Fibroblast of the aortic adventitia (primary cell): ENCODE measurements at regions not wholly inside any gene's neighbourhood (a gene's known extent, or its start where the extent isn't known, plus 50 kb on each side); places are given as distances from the start of the nearest gene placed in this dataset.

Experiments
- DNase-seq: peaks from one replicate; pipeline ENCODE4 v3.0.0-alpha.2; 2010; ENCODE audit warnings: low read depth
- H3K4me3 ChIP-seq: 2 replicates; pipeline ENCODE4 v1.5.1; 2011; ENCODE audit warnings: low read depth, mild to moderate bottlenecking, control low read depth, low read length, moderate library complexity
- TF ChIP-seq, protein P1 (sequence below): IDR thresholded peaks from 2 replicates; pipeline ENCODE4 v1.5.1; 2011; ENCODE audit warnings: mild to moderate bottlenecking, low read length, control low read depth, inconsistent platforms; ENCODE audit not compliant: insufficient read depth

DNA sequence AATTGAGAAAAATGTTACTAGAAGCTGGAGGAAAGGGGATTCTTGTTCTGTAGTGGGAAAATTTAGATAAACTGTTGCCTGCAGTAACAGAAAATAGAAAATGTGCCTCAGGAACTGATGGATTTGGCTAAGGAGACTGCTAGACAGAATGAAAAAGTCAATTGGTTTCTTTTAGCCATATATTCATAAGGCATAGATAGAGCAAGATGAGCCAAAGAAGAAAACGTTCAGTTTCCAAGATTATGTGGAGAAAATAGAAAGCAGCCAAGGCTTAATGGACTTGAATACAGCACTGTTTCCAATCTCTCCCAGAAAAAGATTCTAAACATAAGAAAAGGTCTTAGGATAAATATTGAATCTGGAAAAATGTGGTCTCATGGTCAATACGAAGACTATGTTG, 115.1 kb upstream of the TCF21 start:
- no peak overlapping the region for H3K4me3 ChIP-seq
- DNase-seq, result no peak
- TF ChIP-seq, protein P1, sequence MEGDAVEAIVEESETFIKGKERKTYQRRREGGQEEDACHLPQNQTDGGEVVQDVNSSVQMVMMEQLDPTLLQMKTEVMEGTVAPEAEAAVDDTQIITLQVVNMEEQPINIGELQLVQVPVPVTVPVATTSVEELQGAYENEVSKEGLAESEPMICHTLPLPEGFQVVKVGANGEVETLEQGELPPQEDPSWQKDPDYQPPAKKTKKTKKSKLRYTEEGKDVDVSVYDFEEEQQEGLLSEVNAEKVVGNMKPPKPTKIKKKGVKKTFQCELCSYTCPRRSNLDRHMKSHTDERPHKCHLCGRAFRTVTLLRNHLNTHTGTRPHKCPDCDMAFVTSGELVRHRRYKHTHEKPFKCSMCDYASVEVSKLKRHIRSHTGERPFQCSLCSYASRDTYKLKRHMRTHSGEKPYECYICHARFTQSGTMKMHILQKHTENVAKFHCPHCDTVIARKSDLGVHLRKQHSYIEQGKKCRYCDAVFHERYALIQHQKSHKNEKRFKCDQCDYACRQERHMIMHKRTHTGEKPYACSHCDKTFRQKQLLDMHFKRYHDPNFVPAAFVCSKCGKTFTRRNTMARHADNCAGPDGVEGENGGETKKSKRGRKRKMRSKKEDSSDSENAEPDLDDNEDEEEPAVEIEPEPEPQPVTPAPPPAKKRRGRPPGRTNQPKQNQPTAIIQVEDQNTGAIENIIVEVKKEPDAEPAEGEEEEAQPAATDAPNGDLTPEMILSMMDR, result no peak

DNA sequence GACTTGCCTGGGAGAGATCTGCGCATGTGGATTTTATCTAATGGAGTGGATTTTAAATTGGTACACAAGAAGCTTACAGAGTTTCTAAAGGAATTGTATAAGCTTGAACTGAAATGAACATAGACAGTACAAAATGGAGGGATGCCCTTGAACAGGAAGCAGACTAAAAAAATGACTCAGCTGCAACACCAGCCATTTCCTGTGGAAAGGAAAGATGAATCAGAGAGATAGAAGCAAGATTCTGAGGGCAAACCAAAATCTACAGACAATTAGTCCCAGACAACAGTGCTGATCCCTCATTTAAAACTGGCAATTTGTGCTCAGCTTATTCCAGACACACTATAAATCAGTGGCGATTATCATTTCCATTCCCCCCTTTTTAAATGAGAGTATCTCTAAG, 114.6 kb upstream of the TCF21 start:
- no peak overlapping the region for H3K4me3 ChIP-seq
- DNase-seq, result peak; percentile 58
- TF ChIP-seq, protein P1, result no peak

DNA sequence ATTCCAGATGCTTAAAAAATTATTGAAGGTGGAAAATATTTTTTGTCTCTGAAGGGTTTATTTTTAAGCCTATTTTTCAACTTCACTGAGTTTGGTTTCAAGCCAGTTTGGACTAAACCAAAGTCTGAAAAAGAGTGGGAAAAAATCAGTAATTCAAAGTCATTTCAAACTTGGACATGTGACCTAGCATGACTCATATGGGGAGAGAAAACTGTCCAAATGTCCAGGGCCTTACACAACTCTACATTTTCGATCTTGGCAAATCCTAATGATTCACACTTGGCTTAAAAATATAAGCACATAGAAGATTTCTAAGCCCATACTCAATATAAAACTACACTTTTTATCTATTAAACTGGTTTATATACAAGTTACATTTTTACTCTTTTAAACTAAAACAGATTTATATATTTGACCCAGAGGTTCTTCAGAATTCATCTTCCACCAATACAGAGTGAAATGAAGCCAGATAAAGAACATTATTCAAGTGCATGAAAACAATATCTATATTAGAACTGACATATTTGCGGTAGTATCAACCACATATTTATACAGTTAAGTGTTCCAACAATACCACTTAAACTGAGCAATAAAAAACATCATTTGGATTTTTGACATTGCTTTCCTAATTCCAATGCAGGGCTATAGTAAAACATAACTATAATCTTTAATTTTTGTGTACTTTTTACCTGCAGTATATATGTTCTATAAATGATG, 110.3 kb upstream of the TCF21 start:
- peak; percentile 99 for DNase-seq
- TF ChIP-seq, protein P1, result no peak

DNA sequence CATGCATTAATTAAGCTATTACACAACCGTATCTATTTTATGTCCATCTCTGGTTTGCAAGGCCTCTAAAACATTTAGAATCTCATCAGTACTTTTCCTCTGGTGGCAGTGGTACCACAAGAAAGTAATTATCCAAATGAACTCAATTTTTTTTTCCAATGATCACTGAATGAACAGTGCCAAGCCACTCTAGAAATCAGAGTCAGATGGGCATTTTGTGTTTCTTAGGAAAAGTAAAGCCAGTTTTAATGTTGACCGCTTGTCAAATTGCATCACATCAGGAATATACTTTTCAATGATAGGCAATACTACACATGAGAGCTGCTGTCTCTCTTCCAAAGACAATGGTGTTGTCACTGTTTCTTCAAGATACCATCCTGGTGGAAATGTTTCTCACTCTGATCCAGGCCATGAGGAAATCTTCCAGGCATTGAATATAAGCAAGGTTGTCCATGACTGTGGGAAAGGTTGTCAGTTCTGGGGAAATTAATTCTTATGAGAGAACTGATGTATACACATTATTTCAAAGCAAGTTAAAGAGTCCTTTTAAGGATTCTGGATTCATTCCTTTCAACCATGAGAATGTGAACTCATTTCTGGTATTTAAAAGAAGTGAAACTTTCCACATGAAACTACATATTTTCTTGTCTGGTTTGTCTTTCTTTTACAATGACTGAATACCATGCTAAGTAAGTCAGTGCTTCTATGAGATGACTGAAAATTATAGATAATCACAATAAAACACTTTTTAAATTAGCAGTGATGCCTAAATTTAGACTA, 108.8 kb upstream of the TCF21 start:
- no peak for DNase-seq

More for the DNA sequence above, 110.3 kb upstream of the TCF21 start:
- no peak overlapping the region for H3K4me3 ChIP-seq

DNA sequence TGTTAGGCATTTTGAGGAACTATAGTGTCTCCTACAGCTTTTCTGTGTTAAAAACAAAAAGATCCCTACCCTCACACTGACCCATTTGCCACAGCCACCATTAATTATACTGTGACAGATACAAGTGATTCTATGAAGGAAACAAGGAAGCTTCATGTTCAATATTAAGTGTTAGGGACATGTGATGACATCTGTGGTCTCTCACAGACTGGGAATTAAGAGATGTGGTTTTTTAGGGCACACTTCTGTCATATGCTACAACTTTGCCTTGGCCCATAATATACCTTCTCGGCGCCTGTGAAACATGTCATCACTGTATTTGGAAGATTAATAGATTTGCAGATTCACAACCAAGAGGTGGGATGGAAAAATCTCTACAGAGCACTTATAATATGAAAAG, 102.9 kb upstream of the TCF21 start:
- no peak for DNase-seq
- TF ChIP-seq, protein P1, result no peak
- no peak overlapping the region for H3K4me3 ChIP-seq

More for the DNA sequence above, 108.8 kb upstream of the TCF21 start:
- TF ChIP-seq, protein P1, result no peak
- no peak overlapping the region for H3K4me3 ChIP-seq

DNA sequence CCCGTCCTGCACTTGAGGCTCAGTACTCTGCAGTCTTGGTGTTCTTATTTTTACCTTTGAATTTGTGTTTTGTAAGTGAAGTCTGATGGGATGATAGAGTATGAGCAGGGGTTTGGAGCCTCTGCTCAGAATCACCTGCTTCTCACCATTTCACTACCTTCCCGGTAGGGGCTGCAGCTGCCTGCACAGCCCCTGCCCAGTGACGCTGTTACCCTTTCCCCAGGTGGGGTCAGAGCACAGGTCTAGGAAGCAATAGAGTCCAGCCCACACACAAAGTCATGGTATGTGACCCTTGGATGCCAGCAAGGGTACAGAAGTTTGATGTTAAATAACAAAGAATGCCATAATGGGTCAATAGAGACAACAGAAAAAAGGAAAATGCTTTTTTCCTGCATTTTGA, 101.8 kb upstream of the TCF21 start:
- no peak overlapping the region for H3K4me3 ChIP-seq
- DNase-seq, result no peak
- TF ChIP-seq, protein P1, result no peak
